Fibroblast of skin of back (primary cell): ENCODE measurements at regions not wholly inside any gene's neighbourhood (a gene's known extent, or its start where the extent isn't known, plus 50 kb on each side); places are given as distances from the start of the nearest gene placed in this dataset.
"Not testable (repeated sequence)": the region's sequence is repeated elsewhere in the genome, so short reads cannot be mapped to it uniquely, and the experiment has no call there.

Source experiments
- DNase-seq: peaks from one replicate; pipeline ENCODE4 v3.0.0-alpha.2; 2013

- no peak for DNase-seq
Observed at GRCh38 chr6:150775415-150776203, 89.9 kb upstream of the MTHFD1L start.

- DNase-seq: no peak
Observed at GRCh38 chr6:150777736-150778135, 87.8 kb upstream of the MTHFD1L start.

GRCh38 chr6:150783813-150784212 lies 81.7 kb upstream of the MTHFD1L start:
- DNase-seq: no peak

- DNase-seq: no peak
Observed at GRCh38 chr6:150787429-150787828, 78.1 kb upstream of the MTHFD1L start.

- no peak for DNase-seq
Observed at GRCh38 chr6:150788089-150788488, 77.4 kb upstream of the MTHFD1L start.

- DNase-seq: not testable (repeated sequence)
Observed at GRCh38 chr6:150789906-150790305, 75.6 kb upstream of the MTHFD1L start.

- no peak for DNase-seq
Observed at GRCh38 chr6:150791717-150792116, 73.8 kb upstream of the MTHFD1L start.

DNA sequence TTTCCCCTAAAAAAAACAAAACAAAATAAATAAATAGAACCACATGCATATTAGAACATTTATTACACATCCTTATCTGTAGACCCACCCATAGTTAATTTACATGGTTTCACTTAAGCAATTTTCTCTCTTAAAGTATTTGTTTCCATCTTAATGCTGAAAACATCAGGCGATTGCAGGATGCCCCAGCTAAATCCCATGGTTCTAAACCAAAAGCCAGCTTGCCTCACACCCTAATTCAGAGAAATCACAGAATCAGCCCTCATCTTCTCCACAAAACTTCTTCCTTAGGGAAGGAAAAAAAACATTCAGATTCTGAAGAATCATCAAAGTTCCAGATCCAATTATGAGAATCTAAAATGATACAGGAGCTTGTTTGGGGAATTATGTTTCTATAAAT lies 67.6 kb upstream of the MTHFD1L start:
- no peak for DNase-seq

DNA sequence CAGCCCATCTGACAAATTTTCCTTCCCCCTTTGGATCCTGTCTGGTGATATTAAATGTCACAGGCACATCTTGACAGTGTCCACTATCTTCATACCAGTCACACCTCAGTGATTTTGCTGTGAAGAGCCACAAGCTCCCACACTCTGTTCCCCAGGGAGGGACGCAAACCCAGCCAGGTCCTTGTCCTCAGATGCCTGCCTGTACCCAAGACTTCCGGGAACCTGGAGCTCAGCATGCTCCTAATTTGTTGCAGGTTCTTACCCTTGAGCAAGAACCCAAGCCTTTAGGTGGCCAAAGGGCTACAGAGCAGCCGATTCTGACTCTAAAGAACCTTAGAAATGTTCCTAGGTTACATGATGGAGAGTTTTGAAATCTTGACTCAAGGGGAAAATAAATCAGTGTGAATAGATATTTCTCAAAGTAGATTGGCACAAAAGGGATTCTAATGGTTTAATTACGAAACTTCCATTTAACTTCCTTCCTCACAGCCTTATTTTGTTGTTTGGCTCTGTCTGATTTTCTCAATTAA lies 66.2 kb upstream of the MTHFD1L start:
- DNase-seq: no peak

- peak; percentile 38 for DNase-seq
Observed at GRCh38 chr6:150800674-150801314, 64.7 kb upstream of the MTHFD1L start.

GRCh38 chr6:150806790-150807189 lies 58.7 kb upstream of the MTHFD1L start:
- DNase-seq: no peak

DNA sequence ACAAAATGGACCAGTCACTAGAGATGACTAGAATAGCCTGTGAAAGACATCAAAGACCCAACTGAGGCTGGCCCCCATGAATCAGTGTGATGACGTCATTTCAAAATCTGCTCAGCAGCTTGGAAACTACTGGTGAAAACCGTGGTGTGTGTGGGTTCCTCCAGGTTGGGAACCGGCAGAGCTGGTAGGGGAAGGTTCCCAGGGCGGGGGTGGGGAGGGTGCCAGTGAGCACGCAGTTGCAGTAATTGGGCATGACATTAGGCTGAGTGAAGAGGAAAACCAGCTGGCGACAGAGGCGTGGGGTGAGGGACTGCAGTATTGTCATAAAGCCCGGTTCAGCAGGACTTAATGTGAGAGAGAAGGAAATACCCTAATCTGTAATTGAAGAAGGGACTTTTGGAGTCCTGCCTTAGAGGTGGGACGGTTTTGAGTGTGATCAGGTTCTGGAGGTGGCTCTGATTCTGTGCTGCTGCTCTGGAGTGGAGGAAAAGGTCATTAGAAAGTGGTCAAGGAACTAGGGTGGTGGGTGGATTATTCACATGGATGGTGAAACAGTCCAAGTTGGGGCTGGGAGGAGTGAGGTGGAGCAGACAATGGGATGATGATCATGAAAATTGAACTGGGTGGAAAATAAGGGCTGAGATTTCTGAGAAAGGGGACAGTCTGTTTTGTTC lies 52.0 kb upstream of the MTHFD1L start:
- peak; percentile 52 for DNase-seq

DNA sequence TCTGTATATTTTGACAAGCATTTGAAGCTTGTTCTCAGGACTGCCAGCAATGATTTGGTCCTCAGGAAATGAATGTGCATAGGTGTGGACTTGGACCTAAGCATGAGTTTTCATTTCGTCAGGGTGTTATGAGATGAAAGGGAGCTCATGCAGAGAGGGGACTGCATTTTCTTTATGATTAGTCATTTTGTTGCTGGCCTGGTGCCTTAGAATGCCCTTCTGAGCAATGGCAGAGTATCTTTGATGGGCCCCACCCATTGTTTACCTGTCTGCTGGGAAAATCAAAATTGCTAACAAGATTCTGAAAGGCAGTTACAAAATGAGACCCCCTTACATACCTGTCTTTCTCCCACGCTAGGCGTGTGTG lies 51.5 kb upstream of the MTHFD1L start:
- peak; percentile 31 for DNase-seq
